ENCODE measurements at regions not wholly inside any gene's neighbourhood (a gene's known extent, or its start where the extent isn't known, plus 50 kb on each side); places are given as distances from the start of the nearest gene placed in this dataset.

DNA sequence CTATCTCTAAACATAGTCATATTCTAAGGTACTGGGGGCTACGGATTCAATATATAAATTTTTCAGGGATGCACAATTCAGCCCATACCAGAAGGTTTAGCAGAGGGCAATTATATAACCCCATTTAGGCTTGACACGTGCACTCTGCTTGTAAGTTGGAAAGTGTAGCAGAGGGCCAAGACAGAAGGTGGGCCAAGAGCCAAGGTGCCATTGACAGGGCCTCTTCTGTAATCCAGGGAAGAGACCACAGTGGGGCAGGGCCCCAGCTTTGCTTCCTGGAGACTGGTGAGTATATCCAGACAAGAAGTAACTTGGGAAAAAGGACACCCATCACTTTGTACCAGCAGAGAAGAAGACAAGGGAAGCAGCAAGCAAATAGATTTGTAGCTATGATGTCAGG lies 672.4 kb upstream of the MARCKS start:
- no peak for TF ChIP-seq CTCF (IDR thresholded peaks at IDR 0.05)
- TF ChIP-seq PHF8 (IDR thresholded peaks at IDR 0.05; ENCODE audit: borderline replicate concordance, low read depth), result no peak
- TF ChIP-seq, protein P1, sequence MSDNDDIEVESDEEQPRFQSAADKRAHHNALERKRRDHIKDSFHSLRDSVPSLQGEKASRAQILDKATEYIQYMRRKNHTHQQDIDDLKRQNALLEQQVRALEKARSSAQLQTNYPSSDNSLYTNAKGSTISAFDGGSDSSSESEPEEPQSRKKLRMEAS (IDR thresholded peaks at IDR 0.05), result no peak
- no peak for TF ChIP-seq ZSCAN20 (CRISPR knock-in tag; IDR thresholded peaks at IDR 0.05)
- TF ChIP-seq POLR2A (IDR thresholded peaks at IDR 0.05; ENCODE audit: low read length), result no peak
- TF ChIP-seq HEYL (CRISPR knock-in tag; IDR thresholded peaks at IDR 0.05), result no peak
- no peak for TF ChIP-seq MYC (IDR thresholded peaks at IDR 0.05; ENCODE audit: borderline replicate concordance, low read length)
- TF ChIP-seq KDM1A (IDR thresholded peaks at IDR 0.05; ENCODE audit: low read depth), result no peak
- TF ChIP-seq MAZ (IDR thresholded peaks at IDR 0.05; ENCODE audit: borderline replicate concordance, low read depth, low read length), result no peak
- no peak for TF ChIP-seq MAFK (IDR thresholded peaks at IDR 0.05; ENCODE audit: partially characterized antibody)
- TF ChIP-seq, protein P2, sequence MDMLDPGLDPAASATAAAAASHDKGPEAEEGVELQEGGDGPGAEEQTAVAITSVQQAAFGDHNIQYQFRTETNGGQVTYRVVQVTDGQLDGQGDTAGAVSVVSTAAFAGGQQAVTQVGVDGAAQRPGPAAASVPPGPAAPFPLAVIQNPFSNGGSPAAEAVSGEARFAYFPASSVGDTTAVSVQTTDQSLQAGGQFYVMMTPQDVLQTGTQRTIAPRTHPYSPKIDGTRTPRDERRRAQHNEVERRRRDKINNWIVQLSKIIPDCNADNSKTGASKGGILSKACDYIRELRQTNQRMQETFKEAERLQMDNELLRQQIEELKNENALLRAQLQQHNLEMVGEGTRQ (IDR thresholded peaks at IDR 0.05), result no peak
- TF ChIP-seq HDAC2 (IDR thresholded peaks at IDR 0.05), result no peak

Data from A549 (cell line).